Fibroblast of peridontal ligament (primary cell): ENCODE measurements at regions not wholly inside any gene's neighbourhood (a gene's known extent, or its start where the extent isn't known, plus 50 kb on each side); places are given as distances from the start of the nearest gene placed in this dataset.
A peak's percentile ranks its signal among the peaks of the same experiment; 100 is the strongest.

Experiments used
- DNase-seq: peaks from one replicate; pipeline ENCODE4 v3.0.0-alpha.2; 2010; ENCODE audit errors: extremely low read depth

- DNase-seq, result peak; percentile 5
These were observed 258.2 kb downstream of the PPP1R2C start for GRCh38 chrX:42519666-42520231.

- DNase-seq, result no peak
These were observed 262.0 kb downstream of the PPP1R2C start for GRCh38 chrX:42515939-42516338.

- no peak for DNase-seq
These were observed 272.9 kb downstream of the PPP1R2C start for GRCh38 chrX:42505016-42505415.

DNA sequence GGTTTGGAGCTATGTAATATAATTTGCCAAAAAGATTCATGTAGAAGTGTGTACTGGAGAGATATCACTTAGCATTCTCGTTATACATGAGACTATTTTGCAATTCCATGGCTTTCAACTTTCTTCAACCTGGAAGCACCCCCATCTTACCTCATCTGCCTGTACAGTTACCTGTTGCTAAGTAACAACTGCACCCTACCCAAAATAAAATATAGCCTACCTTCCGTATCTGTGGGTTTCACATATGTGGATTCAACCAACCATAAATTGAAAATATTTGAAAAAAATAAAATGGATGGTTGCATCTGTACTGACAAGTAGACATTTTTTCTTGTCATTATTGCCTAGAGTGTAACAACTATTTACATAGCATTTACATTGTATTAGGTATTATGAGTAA, 278.3 kb downstream of the PPP1R2C start:
- DNase-seq, result no peak

DNA sequence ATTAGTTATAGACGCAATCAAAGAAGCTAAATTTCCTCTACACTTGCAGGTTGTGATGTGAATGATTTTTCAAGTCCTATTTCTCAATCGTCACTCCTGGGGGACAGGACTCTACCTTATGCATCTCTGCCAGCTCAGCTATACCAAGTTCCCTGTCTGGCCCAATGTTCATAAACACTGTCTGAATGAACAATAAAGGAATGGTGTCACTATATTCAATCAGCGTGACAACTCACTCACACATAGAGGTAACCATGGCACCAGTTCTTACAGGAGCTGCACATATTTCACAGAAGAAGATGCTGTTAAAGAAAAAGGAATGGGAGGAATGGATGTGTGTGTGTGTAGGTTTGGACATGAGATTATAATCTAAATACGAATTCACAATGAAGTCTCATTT, 280.6 kb downstream of the PPP1R2C start:
- no peak for DNase-seq

GRCh38 chrX:42496239-42496638, 281.7 kb downstream of the PPP1R2C start:
- no peak for DNase-seq

DNA sequence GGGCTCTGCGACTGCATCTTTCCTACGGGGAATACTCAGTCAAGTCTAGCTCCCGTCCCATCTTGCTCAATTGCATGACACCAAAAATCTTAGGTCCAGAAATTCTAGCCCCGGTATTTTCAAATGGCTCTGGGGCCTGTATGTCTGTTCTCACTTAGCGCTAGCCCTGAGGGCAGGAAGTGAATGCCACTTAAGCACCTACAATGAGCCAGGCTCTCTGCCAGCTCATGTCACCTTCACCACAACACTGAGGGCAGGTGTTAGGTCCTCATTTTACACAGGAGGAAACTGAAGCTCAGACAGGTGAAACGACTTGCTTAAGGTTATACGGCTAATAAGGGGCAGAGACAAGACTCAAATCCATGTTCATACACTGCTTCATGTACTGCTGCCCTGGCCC, 282.8 kb downstream of the PPP1R2C start:
- DNase-seq, result no peak

DNA sequence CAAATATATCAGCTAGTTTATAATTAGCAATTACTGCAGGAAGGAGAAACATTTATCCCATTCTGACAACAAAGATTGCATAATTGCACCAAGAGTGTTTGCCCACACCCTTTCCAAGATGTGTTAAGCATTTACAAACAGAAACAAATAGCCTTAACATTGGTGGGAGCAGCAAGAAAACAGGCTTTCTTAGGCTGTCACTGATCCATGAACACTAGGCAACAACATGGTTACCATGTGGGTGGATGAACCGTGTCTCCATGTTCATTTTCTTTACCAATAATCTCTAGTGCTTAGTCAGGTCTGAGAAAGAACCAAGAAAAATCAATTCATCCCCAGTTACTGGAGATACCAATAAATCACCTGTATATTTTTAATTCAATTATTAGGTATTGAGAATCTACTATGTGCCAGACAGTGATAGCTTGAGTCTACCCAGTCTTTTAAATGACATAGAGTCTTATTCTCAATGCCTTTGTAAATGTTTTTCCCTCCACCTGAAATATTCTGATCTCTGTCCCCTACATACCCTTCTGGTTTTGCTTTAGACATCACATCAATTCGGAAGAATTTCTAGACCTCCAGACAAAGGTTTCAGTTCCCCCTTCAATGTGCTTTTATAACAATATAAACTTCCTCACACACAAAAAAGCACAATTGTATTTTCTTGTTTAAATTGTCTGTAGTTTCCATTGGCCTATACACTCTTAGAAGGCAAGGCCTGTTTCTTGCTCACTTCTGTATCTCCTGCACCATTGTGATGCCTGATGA, 286.6 kb downstream of the PPP1R2C start:
- no peak for DNase-seq

DNA sequence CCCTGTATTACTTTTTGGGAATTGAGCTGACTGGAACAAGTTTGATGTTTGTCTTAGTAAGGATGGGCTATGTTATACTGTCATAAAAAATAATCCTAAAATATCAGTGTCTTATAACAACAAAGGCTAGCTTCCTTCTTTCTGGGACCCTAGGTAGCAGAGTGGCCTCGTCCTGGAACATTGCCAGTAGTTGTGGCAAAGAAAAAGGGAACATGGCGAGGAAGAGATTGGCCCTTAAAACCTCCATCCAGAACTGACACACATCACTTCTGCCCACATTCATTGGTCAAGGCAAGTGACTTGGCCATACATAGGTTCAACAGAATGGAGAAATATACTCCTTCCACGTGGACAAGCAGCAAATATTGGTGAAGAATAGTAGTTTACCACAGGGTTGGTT, 287.9 kb downstream of the PPP1R2C start:
- DNase-seq, result no peak

DNA sequence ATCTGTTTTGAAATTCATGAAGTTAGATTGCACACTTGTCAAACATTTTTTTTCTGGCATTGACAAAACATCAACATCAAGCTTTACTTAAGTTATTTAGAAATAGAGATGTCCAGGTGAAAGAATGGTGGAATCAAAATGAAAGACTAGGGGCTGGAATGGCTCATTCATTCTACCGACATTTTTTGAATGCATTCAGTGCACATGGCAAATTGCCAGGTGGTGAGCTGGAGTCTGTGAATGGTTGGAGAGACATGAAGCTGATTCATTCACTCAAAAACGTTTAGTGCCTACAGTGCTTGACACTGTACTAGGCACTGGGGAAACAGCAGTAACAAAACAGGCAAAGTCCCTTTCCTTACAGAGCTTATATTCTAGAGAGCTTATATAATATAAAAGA, 292.4 kb downstream of the PPP1R2C start:
- no peak for DNase-seq

DNA sequence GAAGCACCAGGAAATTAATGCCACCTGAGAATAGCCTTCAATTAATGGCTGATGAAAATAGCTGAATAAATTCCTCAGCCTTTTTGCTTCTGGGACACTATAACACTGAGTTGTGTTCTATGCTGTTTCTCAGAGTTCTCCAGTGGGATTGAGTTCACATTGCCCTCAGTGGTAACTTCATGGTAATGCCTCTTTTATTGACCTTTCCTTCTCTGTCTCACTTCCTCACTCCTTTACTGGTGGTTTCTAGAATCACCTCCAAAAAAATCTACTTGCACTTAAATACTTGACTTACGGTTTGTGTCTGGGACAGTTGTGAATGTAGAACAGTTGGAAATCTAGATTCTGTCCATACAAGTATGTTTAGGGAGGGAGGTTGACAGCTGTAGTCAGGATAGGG, 293.7 kb downstream of the PPP1R2C start:
- DNase-seq, result no peak

GRCh38 chrX:42477396-42477795, 300.6 kb downstream of the PPP1R2C start:
- no peak for DNase-seq

DNA sequence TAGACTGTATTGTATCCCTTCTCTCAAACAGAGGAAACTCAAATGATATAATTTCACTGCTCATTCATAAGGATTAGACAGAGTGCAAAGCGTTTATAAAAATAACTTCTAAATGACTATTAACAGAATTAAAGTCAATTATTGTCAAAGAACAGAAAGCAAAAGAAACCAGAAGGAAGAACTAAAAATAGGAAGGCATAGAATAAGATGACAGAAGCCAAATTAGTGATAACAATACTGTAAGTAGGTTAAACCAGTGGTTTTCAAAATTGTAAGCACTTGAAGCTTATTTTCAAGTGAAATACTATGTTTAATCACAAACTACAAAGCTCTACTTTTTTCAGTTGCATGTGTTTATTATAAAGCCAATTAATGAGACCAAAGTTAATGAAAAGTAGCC, 305.2 kb downstream of the PPP1R2C start:
- DNase-seq, result no peak

DNA sequence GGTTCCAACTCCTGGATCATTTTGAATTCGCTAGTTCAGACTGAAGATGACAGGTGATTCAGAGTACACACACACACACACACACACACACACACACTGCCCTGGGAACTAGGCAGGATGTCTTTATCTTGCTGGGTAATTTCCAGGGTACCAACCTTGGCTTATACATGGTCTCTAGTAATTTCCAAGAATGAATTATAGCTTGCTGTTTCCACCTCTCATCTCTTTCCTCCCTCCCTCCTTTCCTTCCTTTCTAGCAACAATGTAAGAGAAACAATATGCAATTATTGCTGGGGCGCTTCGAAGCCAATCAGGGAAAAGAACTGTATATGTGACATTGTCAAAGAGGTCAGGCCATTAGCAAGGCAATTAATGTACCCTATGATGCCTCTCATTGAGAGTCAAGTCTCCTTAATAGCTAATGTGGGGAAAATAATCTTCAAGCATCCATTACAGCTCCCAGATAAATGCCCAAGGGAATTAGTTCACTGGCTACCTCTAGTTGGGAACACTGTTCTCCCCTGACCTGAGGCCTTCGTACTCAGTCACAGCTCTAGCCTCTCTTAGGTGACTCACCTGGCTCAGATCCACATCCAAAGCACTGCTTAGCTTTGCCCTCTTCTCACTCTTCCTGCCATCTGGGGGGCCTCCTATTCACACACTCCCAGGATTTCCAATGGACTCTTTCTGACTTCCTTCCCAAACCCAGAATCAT, 311.5 kb downstream of the PPP1R2C start:
- DNase-seq, result no peak

GRCh38 chrX:42465821-42466220, 312.1 kb downstream of the PPP1R2C start:
- DNase-seq, result no peak

DNA sequence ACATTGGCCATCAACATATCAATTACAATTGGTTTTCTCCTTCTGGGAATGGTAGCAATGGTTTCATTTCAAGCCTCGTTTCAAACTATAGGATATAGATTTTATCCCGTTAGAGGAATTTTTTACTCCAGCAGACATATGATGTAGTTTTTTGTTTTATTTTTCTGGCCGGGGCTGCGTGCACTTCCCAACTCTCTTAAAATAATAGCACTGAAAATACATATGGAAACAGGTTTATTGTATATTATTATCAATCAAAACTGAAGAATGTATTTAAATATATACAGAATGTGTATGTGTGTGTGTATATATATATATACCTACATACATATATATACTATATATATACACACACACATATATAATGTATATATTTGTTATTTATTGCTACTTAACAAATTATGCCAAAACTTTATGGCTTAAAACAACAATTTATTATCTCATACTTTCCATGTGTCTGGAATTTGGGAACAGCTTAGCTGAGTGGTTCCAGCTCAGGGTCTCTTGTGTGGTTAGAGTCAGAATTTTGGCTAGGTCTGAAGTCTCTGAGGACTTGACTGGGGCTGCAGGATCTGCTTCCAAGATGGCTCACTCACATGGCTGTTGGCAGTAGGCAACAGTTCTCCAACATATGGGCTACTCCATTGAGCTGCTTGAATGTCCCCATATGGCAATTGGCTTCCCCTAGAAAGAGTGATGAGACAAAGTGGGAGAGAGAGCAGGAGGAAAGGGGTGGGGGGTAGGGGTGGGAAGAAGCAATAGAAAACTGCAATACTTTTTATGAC, 314.1 kb downstream of the PPP1R2C start:
- DNase-seq, result no peak

GRCh38 chrX:42462917-42463316, 315.0 kb downstream of the PPP1R2C start:
- no peak for DNase-seq

DNA sequence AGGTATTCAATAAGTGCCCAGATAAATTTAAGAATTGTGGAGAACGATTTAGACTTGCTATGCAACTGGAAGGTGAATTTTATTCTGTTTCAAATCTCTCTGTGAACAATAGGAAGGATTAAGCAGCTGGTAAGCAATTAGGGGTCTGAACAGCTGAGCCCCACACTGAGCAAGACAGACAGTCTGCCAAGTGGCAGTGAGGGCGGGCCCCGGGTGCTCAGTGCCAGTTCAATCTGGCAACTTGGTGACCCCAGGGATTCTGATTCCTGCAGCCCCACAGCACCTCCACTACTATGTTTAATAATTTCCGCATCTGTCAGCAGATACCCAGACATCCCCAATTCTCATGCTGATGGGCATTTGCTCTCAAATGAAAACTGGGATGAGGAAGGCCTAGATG, 317.3 kb downstream of the PPP1R2C start:
- no peak for DNase-seq

DNA sequence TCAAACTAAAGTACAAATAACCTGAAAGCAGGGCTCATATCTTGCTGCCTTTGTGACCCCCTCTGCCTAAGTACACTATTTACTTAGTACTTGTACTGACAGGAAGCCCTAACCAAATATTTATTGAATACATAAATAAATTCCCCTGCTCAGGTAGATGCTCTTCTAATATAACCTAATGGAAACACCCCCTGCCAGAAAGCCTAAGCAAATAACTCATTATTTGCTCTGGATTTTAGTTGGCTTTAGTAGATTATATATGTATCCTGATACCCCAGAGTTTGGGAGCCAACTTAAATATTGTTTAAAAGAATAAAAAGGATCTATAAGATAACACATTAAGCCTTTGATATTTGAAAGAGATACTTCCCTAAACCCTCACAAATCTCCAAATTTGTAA, 318.2 kb downstream of the PPP1R2C start:
- no peak for DNase-seq

GRCh38 chrX:42456176-42456700, 321.7 kb downstream of the PPP1R2C start:
- DNase-seq, result no peak

- DNase-seq, result no peak
These were observed 327.7 kb downstream of the PPP1R2C start for GRCh38 chrX:42450228-42450627.

- DNase-seq, result no peak
These were observed 334.7 kb downstream of the PPP1R2C start for GRCh38 chrX:42443267-42443666.
